GM12892 (cell line): ENCODE measurements at regions not wholly inside any gene's neighbourhood (a gene's known extent, or its start where the extent isn't known, plus 50 kb on each side); places are given as distances from the start of the nearest gene placed in this dataset.

Source experiments
- POLR2A ChIP-seq: IDR thresholded peaks from 2 replicates; pipeline ENCODE4 v1.6.1; 2011; ENCODE audit warnings: low read depth, low read length, control low read depth
- POLR2AphosphoS5 ChIP-seq: IDR thresholded peaks from 2 replicates; pipeline ENCODE4 v1.6.1; 2011; ENCODE audit warnings: low read depth, low read length, control low read depth
- TAF1 ChIP-seq: IDR thresholded peaks from 2 replicates; pipeline ENCODE4 v1.6.1; 2011; ENCODE audit warnings: low read depth, mild to moderate bottlenecking, control low read depth, low read length, borderline replicate concordance

DNA sequence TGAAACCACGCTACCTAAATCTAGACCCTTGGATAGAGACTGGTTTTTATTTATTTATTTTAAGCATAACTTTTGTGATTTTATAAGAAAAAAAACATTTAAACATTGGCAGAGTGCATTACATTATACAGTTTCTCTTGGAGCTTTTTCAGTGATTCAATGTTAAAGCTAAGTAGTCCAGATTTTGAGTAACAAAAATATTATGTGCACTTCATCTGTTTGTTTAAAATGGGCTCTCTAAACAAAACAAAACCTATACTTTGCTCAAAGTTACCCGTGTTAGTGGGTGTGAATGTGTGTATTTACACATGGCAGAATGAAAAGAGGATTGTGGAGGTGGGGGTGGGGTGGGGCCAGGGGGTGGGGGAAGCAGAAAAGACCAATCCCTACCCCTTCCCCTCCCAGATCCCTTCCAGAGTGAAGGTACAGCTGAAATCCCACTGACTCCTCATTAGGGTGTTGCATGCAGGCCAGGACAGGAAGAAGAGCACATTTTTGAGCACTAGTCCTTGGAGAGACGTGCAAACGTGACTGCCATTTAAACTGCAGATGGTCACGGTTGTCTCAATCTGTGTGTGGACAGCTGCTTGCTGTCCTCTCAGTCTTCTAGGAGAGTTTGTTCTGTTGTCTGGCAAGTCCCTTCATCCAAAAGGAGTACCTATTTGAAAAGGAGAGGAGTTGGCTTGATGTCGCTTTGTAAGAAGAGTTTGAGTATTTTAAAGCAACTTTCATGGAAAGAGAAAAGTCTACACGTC lies 303.0 kb downstream of the ICOS start:
- TF ChIP-seq POLR2AphosphoS5 = no peak
- TF ChIP-seq POLR2A = no peak
- no peak for TF ChIP-seq TAF1
